Ishikawa (cell line): ENCODE measurements at regions not wholly inside any gene's neighbourhood (a gene's known extent, or its start where the extent isn't known, plus 50 kb on each side); places are given as distances from the start of the nearest gene placed in this dataset.

Experiments used
- CEBPB ChIP-seq: IDR thresholded peaks from 2 replicates; pipeline ENCODE4 v1.6.1; 2012
- CREB1 ChIP-seq: IDR thresholded peaks from 2 replicates; pipeline ENCODE4 v1.6.1; 2012; ENCODE audit warnings: low read depth
- EGR1 ChIP-seq: IDR thresholded peaks from 2 replicates; pipeline ENCODE4 v1.6.1; 2012
- FOXM1 ChIP-seq: IDR thresholded peaks from 2 replicates; pipeline ENCODE4 v1.6.1; 2012; ENCODE audit warnings: low read depth, borderline replicate concordance
- NFIC ChIP-seq: IDR thresholded peaks from 2 replicates; pipeline ENCODE4 v1.6.1; 2012
- RAD21 ChIP-seq: IDR thresholded peaks from 2 replicates; pipeline ENCODE4 v1.6.1; 2012; ENCODE audit warnings: low read depth
- REST ChIP-seq: IDR thresholded peaks from 2 replicates; pipeline ENCODE4 v1.6.1; 2012; ENCODE audit warnings: low read depth, mild to moderate bottlenecking
- TAF1 ChIP-seq: IDR thresholded peaks from 2 replicates; pipeline ENCODE4 v1.6.1; 2012; ENCODE audit warnings: low read depth, mild to moderate bottlenecking
- TCF12 ChIP-seq: IDR thresholded peaks from 2 replicates; pipeline ENCODE4 v1.6.1; 2012; ENCODE audit warnings: low read depth
- TEAD4 ChIP-seq: IDR thresholded peaks from 2 replicates; pipeline ENCODE4 v1.6.1; 2012
- USF1 ChIP-seq: IDR thresholded peaks from 2 replicates; pipeline ENCODE4 v1.6.1; 2012
- YY1 ChIP-seq: IDR thresholded peaks from 2 replicates; pipeline ENCODE4 v1.6.1; 2012; ENCODE audit warnings: low read depth
- ZBTB7A ChIP-seq: IDR thresholded peaks from 2 replicates; pipeline ENCODE4 v1.6.1; 2012; ENCODE audit warnings: low read depth
- TF ChIP-seq, protein P1 (sequence below): IDR thresholded peaks from 2 replicates; pipeline ENCODE4 v1.6.1; 2012

DNA sequence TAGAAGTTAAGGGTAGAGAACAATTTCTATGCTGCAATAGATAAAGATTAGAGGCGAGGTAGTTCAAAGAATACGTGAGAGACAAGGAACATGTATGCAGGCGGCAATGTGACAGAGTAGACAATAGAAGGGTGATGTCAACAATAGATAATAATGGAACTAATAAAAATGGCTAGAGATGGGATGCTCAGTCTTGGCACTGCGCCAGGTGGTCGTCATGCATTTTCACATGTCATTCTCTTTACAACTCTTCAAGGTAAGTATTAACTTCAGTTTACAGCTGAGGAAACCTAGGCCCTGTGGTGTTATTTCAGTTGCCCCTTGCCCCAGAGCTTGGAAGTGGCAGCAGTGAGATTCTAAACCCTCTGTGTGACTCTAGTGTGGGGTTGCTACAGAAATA is 890.7 kb upstream of the CELF4 start:
- TF ChIP-seq YY1 (no peak), TEAD4 (no peak), TCF12 (no peak), FOXM1 (no peak), NFIC (no peak), CEBPB (no peak), REST (no peak), EGR1 (no peak), RAD21 (no peak), TAF1 (no peak)
- TF ChIP-seq, protein P1, sequence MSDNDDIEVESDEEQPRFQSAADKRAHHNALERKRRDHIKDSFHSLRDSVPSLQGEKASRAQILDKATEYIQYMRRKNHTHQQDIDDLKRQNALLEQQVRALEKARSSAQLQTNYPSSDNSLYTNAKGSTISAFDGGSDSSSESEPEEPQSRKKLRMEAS, result no peak

- no peak for TF ChIP-seq ZBTB7A
Measured at GRCh38 chr18:38454764-38455469, 889.3 kb upstream of the CELF4 start.

DNA sequence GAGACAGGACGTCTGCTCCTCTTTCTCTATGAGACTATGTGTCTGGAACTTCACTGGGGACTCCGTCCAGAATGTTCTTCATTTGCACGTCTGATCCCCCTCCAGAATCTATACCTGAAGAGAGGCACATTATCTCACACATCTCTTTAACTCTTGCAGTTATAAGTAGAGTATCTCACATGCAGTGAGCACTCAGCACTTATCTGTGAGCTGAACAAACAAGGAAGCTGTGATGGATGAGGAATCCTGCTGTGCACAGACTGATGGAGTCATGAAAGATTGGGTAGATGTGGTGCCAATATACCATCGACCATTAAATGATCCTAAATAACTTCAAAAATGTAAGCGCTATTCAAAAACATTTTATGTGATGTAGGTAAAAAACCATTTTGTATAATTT is 888.3 kb upstream of the CELF4 start:
- TF ChIP-seq NFIC, result no peak
- no peak for TF ChIP-seq CREB1
- no peak for TF ChIP-seq YY1
- TF ChIP-seq ZBTB7A, result no peak
- no peak for TF ChIP-seq FOXM1
- TF ChIP-seq USF1, result no peak
- TF ChIP-seq, protein P1, result no peak
- no peak for TF ChIP-seq CEBPB
- no peak for TF ChIP-seq EGR1
- TF ChIP-seq REST, result no peak
- TF ChIP-seq TEAD4, result no peak
- no peak for TF ChIP-seq TAF1

DNA sequence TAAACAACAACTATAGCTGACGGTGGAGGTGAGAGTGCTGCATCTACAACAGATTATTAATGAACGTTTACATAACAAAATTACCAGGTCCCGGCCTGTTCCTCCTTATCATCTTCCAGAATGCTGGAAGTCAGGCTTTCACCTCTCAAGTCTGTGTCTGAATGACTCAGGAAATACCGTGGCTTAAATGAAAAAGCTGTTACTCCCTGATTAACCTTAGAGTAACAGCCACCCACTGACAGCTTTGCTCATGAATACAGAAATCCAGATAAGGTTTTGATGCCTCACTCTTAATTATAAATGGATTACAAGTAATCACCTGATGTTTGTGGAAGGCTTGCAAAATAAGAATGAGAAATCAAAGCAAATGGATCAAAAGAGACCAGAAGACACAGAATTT is 885.3 kb upstream of the CELF4 start:
- TF ChIP-seq TAF1, result no peak

DNA sequence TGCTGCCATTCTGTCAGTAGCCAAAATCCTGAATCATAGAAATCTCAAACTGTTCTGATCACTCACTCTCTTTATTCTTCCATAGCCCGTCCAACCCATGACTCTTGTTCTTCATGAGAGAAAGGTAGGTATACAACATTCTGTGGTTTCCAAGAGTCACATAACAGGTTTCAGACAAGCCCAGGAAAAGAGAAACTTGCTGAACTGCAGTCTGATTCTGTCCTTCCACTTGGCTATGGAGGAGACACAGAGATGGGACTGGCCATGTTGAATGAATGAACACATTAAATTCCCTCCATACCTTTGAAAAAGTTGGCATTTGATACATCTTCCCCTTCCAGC is 880.2 kb upstream of the CELF4 start:
- TF ChIP-seq RAD21 (no peak), USF1 (no peak), TCF12 (no peak)
- TF ChIP-seq, protein P1, result no peak

DNA sequence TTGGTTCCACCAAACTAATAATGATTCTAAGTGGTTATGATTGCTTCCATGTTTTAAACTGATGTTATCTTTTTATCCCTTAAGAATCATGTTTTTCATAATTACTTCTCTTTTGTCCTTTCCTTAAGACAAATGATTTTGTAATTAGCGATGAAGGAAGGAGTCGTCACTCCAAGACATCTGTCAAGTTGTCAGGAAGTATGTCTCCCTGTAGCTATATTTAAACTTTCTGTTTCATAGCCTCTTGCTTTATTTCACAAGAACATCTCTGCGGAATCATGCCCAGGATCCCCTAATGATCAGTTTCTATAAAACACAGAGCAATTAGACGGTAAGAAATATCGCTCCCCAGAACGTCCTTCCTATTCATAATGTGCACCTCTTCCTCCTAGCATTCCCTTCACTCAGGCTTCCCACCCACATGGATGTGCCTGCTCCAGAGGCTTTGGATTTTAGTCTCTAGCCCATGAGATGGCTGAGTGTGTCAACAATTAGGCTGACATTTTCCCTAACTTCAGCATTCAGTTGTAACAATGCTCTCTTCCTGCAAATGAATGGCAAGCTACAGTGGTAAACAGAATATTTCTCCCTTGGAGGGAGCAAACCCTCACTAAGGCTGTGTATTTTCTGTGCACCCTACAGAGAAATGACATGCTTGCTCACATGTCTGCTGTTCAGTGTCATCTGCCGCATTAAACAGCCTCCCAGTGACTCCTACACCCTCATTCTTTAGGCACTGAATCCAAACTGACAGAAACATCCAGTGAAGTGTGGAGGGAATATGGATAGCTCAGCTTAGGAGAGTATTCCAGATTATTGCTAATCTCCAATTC is 879.6 kb upstream of the CELF4 start:
- TF ChIP-seq, protein P1, result no peak
- TF ChIP-seq TCF12, result no peak

DNA sequence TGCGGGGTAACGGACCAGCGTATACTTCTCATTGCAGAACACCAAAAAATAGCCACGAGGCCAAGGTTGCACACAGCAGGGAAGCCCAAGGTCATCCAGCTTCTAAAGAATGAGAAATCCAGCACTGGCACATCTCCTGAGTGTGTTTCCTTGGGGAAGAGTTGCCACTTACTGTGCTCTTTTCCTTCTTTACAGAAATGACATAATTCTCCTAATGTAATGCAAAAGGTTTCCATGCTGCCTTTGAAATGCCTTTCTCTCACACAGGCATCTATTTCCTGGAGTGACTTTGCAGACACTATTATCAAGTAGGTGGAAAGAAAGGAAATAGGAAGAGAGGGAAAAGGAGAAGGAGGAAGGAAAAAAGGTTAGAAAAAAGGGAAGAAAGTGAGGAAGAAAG is 862.1 kb upstream of the CELF4 start:
- TF ChIP-seq, protein P1, result no peak
- TF ChIP-seq TCF12 (no peak), NFIC (no peak), CREB1 (no peak), YY1 (no peak), TAF1 (no peak), FOXM1 (no peak), REST (no peak), EGR1 (no peak), RAD21 (no peak), TEAD4 (no peak)
